Endothelial cell of umbilical vein (primary cell): ENCODE measurements at regions not wholly inside any gene's neighbourhood (a gene's known extent, or its start where the extent isn't known, plus 50 kb on each side); places are given as distances from the start of the nearest gene placed in this dataset.

Experiments used
- CTCF ChIP-seq, 2 donors: IDR thresholded peaks; 1 replicate in 1 of 2; 2 replicates in 1 of 2; pipeline ENCODE4 v1.5.1; 2011; ENCODE audit warnings: low read length in 2 of 2, mild to moderate bottlenecking in 2 of 2, moderate library complexity in 2 of 2, control low read depth in 1 of 2, inconsistent platforms in 1 of 2, low read depth in 1 of 2; ENCODE audit not compliant: insufficient read depth in 1 of 2; ENCODE audit errors: extremely low read depth in 1 of 2
- EZH2 ChIP-seq: IDR thresholded peaks from 2 replicates; pipeline ENCODE4 v1.6.1; 2012; ENCODE audit warnings: borderline replicate concordance, low read depth, mild to moderate bottlenecking, moderate library complexity, low read length, inconsistent platforms; ENCODE audit not compliant: severe bottlenecking
- GATA2 ChIP-seq: IDR thresholded peaks from 2 replicates; pipeline ENCODE4 v1.7.0; 2011; ENCODE audit warnings: low read depth, mild to moderate bottlenecking, moderate library complexity, mixed read lengths, low read length; ENCODE audit not compliant: insufficient read length, insufficient read depth
- JUN ChIP-seq: IDR thresholded peaks from 2 replicates; pipeline ENCODE4 v1.6.1; 2011; ENCODE audit warnings: borderline replicate concordance, low read depth; ENCODE audit not compliant: insufficient read length, insufficient read depth
- MAX ChIP-seq: IDR thresholded peaks from 2 replicates; pipeline ENCODE4 v1.6.1; 2011; ENCODE audit not compliant: insufficient read depth, insufficient read length
- POLR2A ChIP-seq: IDR thresholded peaks from 2 replicates; pipeline ENCODE4 v1.6.1; 2012; ENCODE audit warnings: low read depth, mild to moderate bottlenecking, control low read depth, low read length
- POLR2AphosphoS5 ChIP-seq: IDR thresholded peaks from 2 replicates; pipeline ENCODE4 v1.6.1; 2012; ENCODE audit warnings: low read depth, mild to moderate bottlenecking, control low read depth, low read length, moderate library complexity; ENCODE audit not compliant: insufficient read depth

GRCh38 chr3:95215437-95215957 is 1152.6 kb downstream of the NSUN3 start:
- no peak for TF ChIP-seq POLR2AphosphoS5
- no peak for TF ChIP-seq CTCF (IDR thresholded peaks at IDR 0.05; ENCODE audit: extremely low read depth in 1 of 2, insufficient read depth in 1 of 2, low read depth in 1 of 2, low read length in 2 of 2)
- no peak for TF ChIP-seq JUN
- TF ChIP-seq EZH2: no peak
- TF ChIP-seq POLR2A: no peak
- no peak for TF ChIP-seq MAX
- TF ChIP-seq GATA2: no peak
